Upper lobe of left lung (tissue), 6 donors: ENCODE measurements at regions not wholly inside any gene's neighbourhood (a gene's known extent, or its start where the extent isn't known, plus 50 kb on each side); places are given as distances from the start of the nearest gene placed in this dataset.
A peak's percentile ranks its signal among the peaks of the same experiment; 100 is the strongest.

Source experiments
- ATAC-seq, 2 donors: fragments of 200-7000 bp; cut with Tn5 transposase; one replicate each; pipeline ENCODE4 v1.9.1; 2022; ENCODE audit warnings: mild to moderate bottlenecking in 2 of 2, moderate library complexity in 2 of 2; ENCODE audit not compliant: low FRiP score in 2 of 2
- DNase-seq, 2 donors: peaks; one replicate each; pipeline ENCODE4 v3.0.0-alpha.2; 2019 to 2020
- H3K27ac ChIP-seq, 4 donors: fragments of 200-600 bp; sonication (generic); one replicate each; pipeline ENCODE4 v1.5.1; 2016 to 2019
- H3K27me3 ChIP-seq, 4 donors: fragments of 200-600 bp; sonication (generic); one replicate each; pipeline ENCODE4 v1.5.1; 2017 to 2019
- H3K36me3 ChIP-seq, 4 donors: fragments of 200-600 bp; sonication (generic); one replicate each; pipeline ENCODE4 v1.5.1; 2016 to 2019
- H3K4me1 ChIP-seq, 4 donors: fragments of 200-600 bp; sonication (generic); one replicate each; pipeline ENCODE4 v1.5.1; 2018 to 2019
- H3K4me3 ChIP-seq, 4 donors: fragments of 200-600 bp; sonication (generic); one replicate each; pipeline ENCODE4 v1.5.1; 2017 to 2019; ENCODE audit warnings: mild to moderate bottlenecking in 2 of 4, moderate library complexity in 1 of 4
- H3K9me3 ChIP-seq, 4 donors: fragments of 200-600 bp; sonication (generic); one replicate each; pipeline ENCODE4 v1.5.1; 2018 to 2019
- EP300 ChIP-seq, 4 donors: sonication (generic); formaldehyde crosslinking; IDR thresholded peaks; one replicate each; pipeline ENCODE4 v1.5.1; 2017; ENCODE audit warnings: antibody characterized with exemption in 4 of 4, control low read depth in 2 of 4
- POLR2A ChIP-seq, 4 donors: fragments of 450-650 bp; IDR thresholded peaks; one replicate each; pipeline ENCODE4 v1.5.1; 2016 to 2017; ENCODE audit warnings: antibody characterized with exemption in 4 of 4, mild to moderate bottlenecking in 2 of 4
- POLR2AphosphoS5 ChIP-seq, 2 donors: sonication (generic); formaldehyde crosslinking; IDR thresholded peaks; one replicate each; pipeline ENCODE4 v1.5.1; 2017; ENCODE audit warnings: antibody characterized with exemption in 2 of 2
- WGBS, 2 donors: methylation state at CpG; one replicate each; pipeline ENCODE4 v1.1.5; 2017 to 2018; 5-methylcytosine and 5-hydroxymethylcytosine counted together
- TF ChIP-seq, protein P1 (sequence below), 6 experiments: fragments of 450-650 bp in 4 of 6; fragments of 200-600 bp in 2 of 6; sonication (generic) in 2 of 6; IDR thresholded peaks; one replicate each; pipeline ENCODE4 v1.5.1; 2016 to 2019; ENCODE audit warnings: antibody characterized with exemption in 6 of 6
- donor health status: DM: no; HTN: no; CAD: no; lungs with moderate emphysema.
- donor health status: DM: no; HTN: yes; CAD: no; lungs with severe emphysema.

DNA sequence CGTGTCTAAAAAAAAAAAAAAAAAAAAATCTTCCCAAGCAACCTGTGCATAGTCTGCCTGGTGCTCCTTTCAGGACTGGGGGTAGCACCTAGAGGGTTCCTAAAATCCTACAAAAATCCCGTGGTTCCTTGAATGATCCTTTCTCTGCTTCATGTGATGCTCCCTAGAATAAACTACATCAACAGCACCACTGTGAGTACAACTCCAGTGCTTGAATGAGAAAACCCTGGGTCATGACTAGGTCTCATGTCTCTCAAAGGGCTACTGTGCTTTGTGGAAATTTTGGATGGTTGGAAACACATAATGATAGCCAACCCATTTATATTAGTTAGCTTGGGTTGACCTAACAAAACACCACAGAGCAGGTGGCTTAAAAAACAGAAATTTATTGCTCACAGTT lies 243.5 kb downstream of the OPA1 start:
- Histone ChIP-seq H3K27me3 (no peaks in the 10 kb centered on the region), H3K9me3 (no peaks in the 10 kb centered on the region), H3K36me3 (no peaks in the 10 kb centered on the region), H3K27ac (no peak overlapping the region), H3K4me3 (no peak overlapping the region), H3K4me1 (peaks cover 0 to 8% (median 4%) of the 10 kb centered on the region in 4 donors)
- DNase-seq: no peak
- WGBS, 2 donors: 47 to 79% methylated on average over 2 of the region's 2 CpGs
- no peak for ATAC-seq
- TF ChIP-seq EP300 (IDR thresholded peaks at IDR 0.05): no peak
- TF ChIP-seq POLR2A (IDR thresholded peaks at IDR 0.05): no peak
- TF ChIP-seq, protein P1, sequence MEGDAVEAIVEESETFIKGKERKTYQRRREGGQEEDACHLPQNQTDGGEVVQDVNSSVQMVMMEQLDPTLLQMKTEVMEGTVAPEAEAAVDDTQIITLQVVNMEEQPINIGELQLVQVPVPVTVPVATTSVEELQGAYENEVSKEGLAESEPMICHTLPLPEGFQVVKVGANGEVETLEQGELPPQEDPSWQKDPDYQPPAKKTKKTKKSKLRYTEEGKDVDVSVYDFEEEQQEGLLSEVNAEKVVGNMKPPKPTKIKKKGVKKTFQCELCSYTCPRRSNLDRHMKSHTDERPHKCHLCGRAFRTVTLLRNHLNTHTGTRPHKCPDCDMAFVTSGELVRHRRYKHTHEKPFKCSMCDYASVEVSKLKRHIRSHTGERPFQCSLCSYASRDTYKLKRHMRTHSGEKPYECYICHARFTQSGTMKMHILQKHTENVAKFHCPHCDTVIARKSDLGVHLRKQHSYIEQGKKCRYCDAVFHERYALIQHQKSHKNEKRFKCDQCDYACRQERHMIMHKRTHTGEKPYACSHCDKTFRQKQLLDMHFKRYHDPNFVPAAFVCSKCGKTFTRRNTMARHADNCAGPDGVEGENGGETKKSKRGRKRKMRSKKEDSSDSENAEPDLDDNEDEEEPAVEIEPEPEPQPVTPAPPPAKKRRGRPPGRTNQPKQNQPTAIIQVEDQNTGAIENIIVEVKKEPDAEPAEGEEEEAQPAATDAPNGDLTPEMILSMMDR (IDR thresholded peaks at IDR 0.05): no peak
- TF ChIP-seq POLR2AphosphoS5 (IDR thresholded peaks at IDR 0.05): no peak

DNA sequence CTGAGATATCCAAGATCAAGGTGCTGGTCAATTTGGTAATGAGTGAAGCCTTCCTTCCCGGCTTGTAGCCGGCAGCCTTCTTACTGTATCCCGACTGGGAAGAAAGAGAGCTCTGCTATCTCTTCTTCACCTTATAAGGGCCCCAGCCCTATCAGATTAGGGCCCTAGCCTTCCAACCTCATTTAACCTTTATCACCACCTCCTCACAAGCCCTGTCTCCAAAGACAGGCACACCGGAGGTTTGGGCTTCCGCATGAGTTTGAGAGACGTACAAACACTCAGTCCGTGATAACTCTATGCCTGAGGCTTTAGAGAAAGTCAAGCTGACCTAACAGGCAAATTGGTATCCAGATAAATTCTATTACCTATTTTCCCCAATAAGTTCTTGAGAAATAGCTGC lies 243.9 kb downstream of the OPA1 start:
- no peaks in the 10 kb centered on the region for H3K27me3 ChIP-seq
- H3K36me3 ChIP-seq: no peaks in the 10 kb centered on the region
- H3K4me3 ChIP-seq: no peak overlapping the region
- peaks cover 0 to 9% (median 2%) of the 10 kb centered on the region in 4 donors for H3K4me1 ChIP-seq
- no peaks in the 10 kb centered on the region for H3K9me3 ChIP-seq
- no peak for ATAC-seq
- TF ChIP-seq POLR2A (IDR thresholded peaks at IDR 0.05) (no peak), POLR2AphosphoS5 (IDR thresholded peaks at IDR 0.05) (no peak), EP300 (IDR thresholded peaks at IDR 0.05) (no peak)
- TF ChIP-seq, protein P1 (IDR thresholded peaks at IDR 0.05): no peak
- no peak for DNase-seq
- 82 to 88% methylated on average over 7 of the region's 7 CpGs for WGBS, 2 donors
- no peak overlapping the region for H3K27ac ChIP-seq

DNA sequence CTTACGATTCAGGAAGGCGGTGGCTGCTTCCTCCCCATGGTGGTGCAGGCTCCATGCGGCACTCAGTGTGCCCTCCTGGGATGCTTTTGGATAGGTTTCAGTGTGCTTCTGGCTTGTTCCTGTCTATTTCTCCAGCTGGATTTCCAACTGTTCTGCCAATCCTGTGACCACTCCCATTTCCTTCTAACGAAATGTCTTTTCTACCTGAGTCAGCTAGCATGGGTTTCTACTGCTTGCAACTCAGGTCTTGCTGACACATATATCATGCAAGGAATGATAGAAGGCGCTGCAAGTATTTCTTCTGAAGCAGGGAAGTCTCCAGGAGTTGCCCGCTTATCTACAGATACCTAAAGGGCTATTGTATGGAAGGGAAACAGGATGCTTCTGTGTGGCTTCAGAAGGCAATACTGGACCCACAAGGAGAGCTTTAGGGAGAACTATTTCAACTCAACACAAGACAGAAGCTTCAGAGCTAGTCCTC lies 244.4 kb downstream of the OPA1 start:
- DNase-seq (no peak), ATAC-seq (no peak)
- H3K36me3 ChIP-seq: no peaks in the 10 kb centered on the region
- no peaks in the 10 kb centered on the region for H3K27me3 ChIP-seq
- no peak overlapping the region for H3K27ac ChIP-seq
- H3K4me1 ChIP-seq: peaks cover 0 to 9% (median 3%) of the 10 kb centered on the region in 4 donors
- no peak overlapping the region for H3K4me3 ChIP-seq
- no peaks in the 10 kb centered on the region for H3K9me3 ChIP-seq
- TF ChIP-seq POLR2A (IDR thresholded peaks at IDR 0.05) (no peak), EP300 (IDR thresholded peaks at IDR 0.05) (no peak), POLR2AphosphoS5 (IDR thresholded peaks at IDR 0.05) (no peak)
- TF ChIP-seq, protein P1 (IDR thresholded peaks at IDR 0.05): no peak
- WGBS, 2 donors: 87 to 93% methylated on average over 6 of the region's 6 CpGs

DNA sequence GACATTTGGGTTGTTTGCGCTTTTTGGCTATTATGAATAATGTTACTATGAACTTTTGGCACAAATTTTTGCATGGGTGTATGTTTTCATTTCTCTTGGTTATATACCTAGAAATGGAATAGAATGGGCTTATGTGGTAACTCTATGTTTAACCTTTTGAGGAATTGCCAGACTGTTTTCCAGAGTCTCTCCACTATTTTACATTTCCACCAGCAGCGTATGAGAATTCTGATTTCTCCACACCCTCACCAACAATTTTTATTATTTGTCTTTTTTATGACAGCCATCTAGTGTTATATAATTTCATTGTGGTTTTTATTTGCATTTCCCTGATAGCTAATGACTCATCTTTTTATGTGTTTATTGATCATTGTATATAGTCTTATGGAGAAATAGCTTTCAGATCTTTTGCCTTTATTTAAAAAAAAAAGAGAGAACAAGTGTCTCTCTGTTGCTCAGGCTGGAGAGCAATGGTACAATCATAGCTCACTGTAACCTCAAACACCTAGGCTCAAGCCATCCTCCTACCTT lies 247.2 kb downstream of the OPA1 start:
- no peaks in the 10 kb centered on the region for H3K27me3 ChIP-seq
- H3K9me3 ChIP-seq: no peaks in the 10 kb centered on the region
- DNase-seq (no peak), ATAC-seq (no peak)
- H3K27ac ChIP-seq: no peak overlapping the region
- H3K36me3 ChIP-seq: no peaks in the 10 kb centered on the region
- WGBS, 2 donors: 94 to 97% methylated on average over 2 of the region's 2 CpGs
- H3K4me1 ChIP-seq: peaks cover 0 to 15% (median 5%) of the 10 kb centered on the region in 4 donors
- H3K4me3 ChIP-seq: no peak overlapping the region
- TF ChIP-seq EP300 (IDR thresholded peaks at IDR 0.05) (no peak), POLR2A (IDR thresholded peaks at IDR 0.05) (no peak), POLR2AphosphoS5 (IDR thresholded peaks at IDR 0.05) (no peak)
- TF ChIP-seq, protein P1 (IDR thresholded peaks at IDR 0.05): no peak

DNA sequence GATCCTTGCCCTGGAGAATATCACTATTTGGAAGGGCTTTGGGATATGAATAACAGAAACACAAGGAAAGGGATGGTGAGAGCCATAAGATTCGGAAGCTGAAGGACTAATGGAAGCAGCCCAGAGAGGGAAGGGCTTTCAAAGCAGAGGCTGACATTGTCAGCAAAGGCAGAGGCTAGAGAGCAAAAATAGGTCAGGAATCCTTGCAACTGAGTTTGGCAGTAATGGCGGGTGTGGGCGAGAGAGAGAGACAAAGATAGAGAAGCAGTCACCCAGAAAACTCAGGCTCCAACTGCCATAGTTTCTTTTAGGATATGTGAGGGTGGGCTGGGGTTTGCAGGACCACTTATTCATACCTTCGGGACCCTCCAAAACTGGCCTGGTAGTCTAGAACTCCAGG lies 248.6 kb downstream of the OPA1 start:
- peaks cover 0 to 15% (median 5%) of the 10 kb centered on the region in 4 donors for H3K4me1 ChIP-seq
- no peaks in the 10 kb centered on the region for H3K27me3 ChIP-seq
- DNase-seq: no peak
- 97 to 98% methylated on average over 4 of the region's 4 CpGs for WGBS, 2 donors
- no peak for ATAC-seq
- no peaks in the 10 kb centered on the region for H3K9me3 ChIP-seq
- H3K27ac ChIP-seq: peak overlapping the region in 1 of 4 donors; percentile 53
- no peak overlapping the region for H3K4me3 ChIP-seq
- TF ChIP-seq EP300 (IDR thresholded peaks at IDR 0.05) (no peak), POLR2AphosphoS5 (IDR thresholded peaks at IDR 0.05) (no peak)
- no peaks in the 10 kb centered on the region for H3K36me3 ChIP-seq
